Tibial nerve (tissue), 4 donors: ENCODE measurements at regions not wholly inside any gene's neighbourhood (a gene's known extent, or its start where the extent isn't known, plus 50 kb on each side); places are given as distances from the start of the nearest gene placed in this dataset.

Source experiments
- DNase-seq, 2 donors: peaks; one replicate each; pipeline ENCODE4 v3.0.0-alpha.2; 2019; ENCODE audit warnings: low spot score in 2 of 2
- H3K27ac ChIP-seq, 4 donors: fragments of 200-600 bp; sonication (generic) in 3 of 4; one replicate each; pipeline ENCODE4 v1.5.1; 2017 to 2019; ENCODE audit warnings: mild to moderate bottlenecking in 1 of 4
- H3K27me3 ChIP-seq, 2 donors: fragments of 200-600 bp; sonication (generic) in 1 of 2; one replicate each; pipeline versions ENCODE4 v1.5.1 to v1.6.0; 2017 to 2019
- H3K36me3 ChIP-seq, 3 donors: fragments of 200-600 bp; sonication (generic); one replicate each; pipeline ENCODE4 v1.5.1; 2018 to 2019
- H3K4me1 ChIP-seq, 4 donors: fragments of 200-600 bp; sonication (generic) in 3 of 4; one replicate each; pipeline ENCODE4 v1.5.1; 2017 to 2019
- H3K4me3 ChIP-seq, 4 donors: fragments of 200-600 bp; sonication (generic) in 3 of 4; one replicate each; pipeline ENCODE4 v1.5.1; 2017 to 2019; ENCODE audit warnings: mild to moderate bottlenecking in 1 of 4, moderate library complexity in 1 of 4
- H3K9me3 ChIP-seq, 4 donors: fragments of 200-600 bp; sonication (generic) in 3 of 4; one replicate each; pipeline ENCODE4 v1.5.1; 2017 to 2019
- CTCF ChIP-seq, 5 experiments: fragments of 200-600 bp in 3 of 5; fragments of 450-650 bp in 2 of 5; sonication (generic) in 3 of 5; IDR thresholded peaks; one replicate each; pipeline ENCODE4 v1.5.1; 2016 to 2019; ENCODE audit warnings: antibody characterized with exemption in 5 of 5, mild to moderate bottlenecking in 3 of 5, moderate library complexity in 2 of 5
- EP300 ChIP-seq, 2 donors: sonication (generic); formaldehyde crosslinking; IDR thresholded peaks; one replicate each; pipeline ENCODE4 v1.6.1; 2017; ENCODE audit warnings: antibody characterized with exemption in 2 of 2, mild to moderate bottlenecking in 1 of 2
- POLR2A ChIP-seq, 2 donors: fragments of 450-650 bp; IDR thresholded peaks; one replicate each; pipeline ENCODE4 v1.6.1; 2017; ENCODE audit warnings: antibody characterized with exemption in 2 of 2, mild to moderate bottlenecking in 2 of 2, moderate library complexity in 2 of 2
- WGBS, 2 donors: methylation state at CpG; one replicate each; pipeline ENCODE4 v1.1.5; 2018; 5-methylcytosine and 5-hydroxymethylcytosine counted together

- no peaks in the 10 kb centered on the region for H3K27me3 ChIP-seq
- H3K4me3 ChIP-seq: peak overlapping the region in 1 of 4 donors; percentile 16
- H3K27ac ChIP-seq: peak overlapping the region in 2 of 4 donors; percentile 46 to 52
- DNase-seq: no peak
- WGBS, 2 donors: 39 to 52% methylated on average over 5 of the region's 5 CpGs
- no peaks in the 10 kb centered on the region for H3K9me3 ChIP-seq
- peaks cover 0 to 19% (median 0%) of the 10 kb centered on the region in 4 donors for H3K4me1 ChIP-seq
- no peak for TF ChIP-seq CTCF (IDR thresholded peaks at IDR 0.05)
- no peak for TF ChIP-seq EP300 (IDR thresholded peaks at IDR 0.05)
- no peaks in the 10 kb centered on the region for H3K36me3 ChIP-seq
Observed at GRCh38 chr15:95368191-95368590, 962.3 kb upstream of the NR2F2 start.

GRCh38 chr15:95368755-95369601 lies 961.5 kb upstream of the NR2F2 start:
- no peak for DNase-seq
- Histone ChIP-seq H3K9me3 (no peaks in the 10 kb centered on the region), H3K4me1 (peaks cover 0 to 14% (median 0%) of the 10 kb centered on the region in 4 donors), H3K27ac (no peak overlapping the region), H3K27me3 (no peaks in the 10 kb centered on the region), H3K36me3 (no peaks in the 10 kb centered on the region), H3K4me3 (no peak overlapping the region)
- 53 to 64% methylated on average over 7 of the region's 7 CpGs for WGBS, 2 donors
- TF ChIP-seq CTCF (IDR thresholded peaks at IDR 0.05) (no peak), EP300 (IDR thresholded peaks at IDR 0.05) (no peak)

GRCh38 chr15:95370291-95370690 lies 960.2 kb upstream of the NR2F2 start:
- H3K27ac ChIP-seq: no peak overlapping the region
- H3K36me3 ChIP-seq: no peaks in the 10 kb centered on the region
- TF ChIP-seq POLR2A (IDR thresholded peaks at IDR 0.05) (no peak), EP300 (IDR thresholded peaks at IDR 0.05) (no peak), CTCF (IDR thresholded peaks at IDR 0.05) (no peak)
- H3K9me3 ChIP-seq: no peaks in the 10 kb centered on the region
- H3K4me3 ChIP-seq: no peak overlapping the region
- H3K4me1 ChIP-seq: peaks cover 0 to 11% (median 0%) of the 10 kb centered on the region in 4 donors
- 92 to 95% methylated on average over 2 of the region's 2 CpGs for WGBS, 2 donors
- DNase-seq: no peak
- H3K27me3 ChIP-seq: no peaks in the 10 kb centered on the region

- Histone ChIP-seq H3K27me3 (no peaks in the 10 kb centered on the region), H3K36me3 (no peaks in the 10 kb centered on the region), H3K4me3 (no peak overlapping the region), H3K9me3 (no peaks in the 10 kb centered on the region), H3K4me1 (peaks cover 0 to 5% (median 0%) of the 10 kb centered on the region in 4 donors), H3K27ac (no peak overlapping the region)
- TF ChIP-seq CTCF (IDR thresholded peaks at IDR 0.05) (no peak), POLR2A (IDR thresholded peaks at IDR 0.05) (no peak), EP300 (IDR thresholded peaks at IDR 0.05) (no peak)
- no peak for DNase-seq
- WGBS, 2 donors: 85 to 89% methylated on average over 2 of the region's 2 CpGs
Observed at GRCh38 chr15:95371664-95372063, 958.8 kb upstream of the NR2F2 start.

GRCh38 chr15:95375281-95375680 lies 955.2 kb upstream of the NR2F2 start:
- no peaks in the 10 kb centered on the region for H3K9me3 ChIP-seq
- no peak for DNase-seq
- no peak overlapping the region for H3K4me3 ChIP-seq
- WGBS, 2 donors: 66 to 70% methylated on average over 3 of the region's 3 CpGs
- no peaks in the 10 kb centered on the region for H3K27me3 ChIP-seq
- no peak overlapping the region for H3K27ac ChIP-seq
- peaks cover 0 to 8% (median 2%) of the 10 kb centered on the region in 4 donors for H3K4me1 ChIP-seq
- H3K36me3 ChIP-seq: no peaks in the 10 kb centered on the region
- no peak for TF ChIP-seq CTCF (IDR thresholded peaks at IDR 0.05)
- TF ChIP-seq POLR2A (IDR thresholded peaks at IDR 0.05): no peak
